ENCODE measurements at regions not wholly inside any gene's neighbourhood (a gene's known extent, or its start where the extent isn't known, plus 50 kb on each side); places are given as distances from the start of the nearest gene placed in this dataset.

GRCh38 chr15:66963084-66963483 lies 102.3 kb upstream of the SMAD3 start (continued):
- TF ChIP-seq KLF5 (IDR thresholded peaks at IDR 0.05; ENCODE audit: partially characterized antibody): no peak
- TF ChIP-seq ZNF384 (IDR thresholded peaks at IDR 0.05; ENCODE audit: borderline replicate concordance, low read depth, low read length): no peak

GRCh38 chr15:66963710-66964109 lies 101.7 kb upstream of the SMAD3 start:
- ChIA-PET RAD21 (ENCODE audit: unreplicated experiment) (interaction anchor here (0.8 kb wide), 1 partner anchor 276 kb away, joined by 3 read pairs; no protein-coding TSS in a partner anchor), SMC1A (ENCODE audit: uncharacterized antibody, unreplicated experiment) (interaction anchor here (0.6 to 1.3 kb wide), 3 partner anchors 17 to 74 kb away, joined by 3 to 4 read pairs (median 3); no protein-coding TSS in a partner anchor), CTCF (interaction anchor here (0.8 to 0.9 kb wide), 2 partner anchors 218 to 340 kb away, joined by 3 read pairs; no protein-coding TSS in a partner anchor), POLR2A (no interaction called here)
- no TSS peak for BruUV-seq (replicated peaks)
- Histone ChIP-seq H3K9me3 (replicated peaks; ENCODE audit: control insufficient read depth, insufficient read depth, low read length) (no peaks in the 10 kb centered on the region), H4K20me1 (ENCODE audit: control insufficient read depth, insufficient read depth) (no peaks in the 10 kb centered on the region), H3K27me3 (replicated peaks in 1 of 2; ENCODE audit: control insufficient read depth in 2 of 2, insufficient read depth in 2 of 2, low read length in 1 of 2) (no peaks in the 10 kb centered on the region), H3K4me1 (ENCODE audit: control insufficient read depth, insufficient read depth, low read length) (no peaks in the 10 kb centered on the region), H2AFZ (ENCODE audit: control insufficient read depth, low read depth, low read length) (no peak overlapping the region), H3K9ac (ENCODE audit: control insufficient read depth, insufficient read depth, low read length) (no peak overlapping the region), H3K27ac (ENCODE audit: control insufficient read depth, insufficient read depth) (no peak overlapping the region), H3K36me3 (ENCODE audit: control insufficient read depth in 2 of 2, insufficient read depth in 2 of 2, low read length in 1 of 2) (no peaks in the 10 kb centered on the region), H3K79me2 (ENCODE audit: control insufficient read depth, insufficient read depth, low read length) (no peaks in the 10 kb centered on the region), H3K4me2 (ENCODE audit: control insufficient read depth, insufficient read depth) (no peak overlapping the region), H3K4me3 (no peak overlapping the region)
- intact Hi-C loops (cut with micrococcal nuclease; ENCODE audit: unreplicated experiment): no loop called here
- WGBS (ENCODE audit: insufficient coverage, insufficient replicate concordance, low lambda C conversion rate, missing lambda C conversion rate): 33% methylated on average over 1 of the region's 1 CpG
- TF ChIP-seq MTA3 (IDR thresholded peaks at IDR 0.05; ENCODE audit: borderline replicate concordance, low read length): no peak
- TF ChIP-seq GATAD2B (conservative IDR thresholded peaks at IDR 0.05; ENCODE audit: low read depth): no peak
- TF ChIP-seq NFXL1 (IDR thresholded peaks at IDR 0.05; ENCODE audit: borderline replicate concordance): no peak
- TF ChIP-seq ZNF384 (IDR thresholded peaks at IDR 0.05; ENCODE audit: borderline replicate concordance, low read depth, low read length): no peak
- TF ChIP-seq RBBP5 (conservative IDR thresholded peaks at IDR 0.05): no peak
- TF ChIP-seq KLF5 (IDR thresholded peaks at IDR 0.05; ENCODE audit: partially characterized antibody): no peak
- no peak for TF ChIP-seq CEBPZ (IDR thresholded peaks at IDR 0.05; ENCODE audit: low read depth, low read length)
- no peak for TF ChIP-seq SUPT20H (IDR thresholded peaks at IDR 0.05; ENCODE audit: borderline replicate concordance, control insufficient read depth, low read depth, low read length)
- TF ChIP-seq MAX (IDR thresholded peaks at IDR 0.05; ENCODE audit: low read depth, low read length): no peak
- TF ChIP-seq TARDBP (IDR thresholded peaks at IDR 0.05; ENCODE audit: borderline replicate concordance): no peak
- no peak for TF ChIP-seq CREB1 (IDR thresholded peaks at IDR 0.05; ENCODE audit: low read depth)
- TF ChIP-seq ZNF592 (IDR thresholded peaks at IDR 0.05): no peak
- FAIRE-seq (no peak), ATAC-seq (no peak), DNase-seq (ENCODE audit: low read depth, low spot score) (no peak)
- in situ Hi-C loops (cut with MboI): no loop called here
